ENCODE measurements at regions not wholly inside any gene's neighbourhood (a gene's known extent, or its start where the extent isn't known, plus 50 kb on each side); places are given as distances from the start of the nearest gene placed in this dataset.

DNA sequence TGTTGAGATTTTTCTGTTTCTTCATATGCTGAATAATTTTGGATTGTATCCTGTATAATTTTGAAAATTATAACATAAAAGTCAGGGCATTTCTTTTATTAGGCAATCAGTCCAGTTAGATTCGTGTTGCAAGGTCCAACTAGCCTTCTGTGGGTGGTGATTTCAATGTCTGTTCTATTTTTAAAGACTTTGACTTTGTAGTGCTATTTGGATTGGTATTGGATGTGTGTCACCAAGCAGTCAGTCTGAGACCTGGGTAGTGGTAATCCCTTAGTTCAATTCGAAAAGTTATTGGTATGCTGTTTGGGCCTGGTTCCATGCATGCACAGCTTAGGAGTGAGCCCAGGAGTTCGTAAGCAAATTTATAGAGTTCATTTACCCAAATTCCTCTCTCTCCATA lies 82.2 kb downstream of the EPDR1 start:
- no peak overlapping the region for H3K4me3 ChIP-seq (ENCODE audit: low read length)
- DNase-seq (ENCODE audit: low read depth, low spot score): no peak

DNA sequence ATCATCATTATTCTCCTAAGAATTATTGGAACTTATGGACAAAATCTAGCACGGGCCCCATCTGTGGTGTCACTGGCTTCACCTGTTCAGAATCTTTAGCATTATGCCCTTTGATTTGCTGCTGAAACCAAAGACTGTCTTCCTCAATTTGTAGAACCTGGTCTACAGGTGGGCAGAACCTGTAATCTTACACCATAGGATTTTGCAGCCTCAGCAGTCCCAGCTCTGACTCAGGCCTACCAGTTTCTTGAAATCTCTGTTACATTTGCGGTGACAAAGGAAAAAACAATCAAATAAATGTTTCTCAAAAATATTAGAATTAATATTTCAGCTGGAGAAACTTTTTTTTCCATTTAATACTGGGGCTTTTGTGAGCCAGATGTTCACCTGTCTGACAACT lies 86.1 kb downstream of the EPDR1 start:
- DNase-seq (ENCODE audit: low read depth, low spot score): no peak
- H3K4me3 ChIP-seq (ENCODE audit: low read length): no peak overlapping the region

DNA sequence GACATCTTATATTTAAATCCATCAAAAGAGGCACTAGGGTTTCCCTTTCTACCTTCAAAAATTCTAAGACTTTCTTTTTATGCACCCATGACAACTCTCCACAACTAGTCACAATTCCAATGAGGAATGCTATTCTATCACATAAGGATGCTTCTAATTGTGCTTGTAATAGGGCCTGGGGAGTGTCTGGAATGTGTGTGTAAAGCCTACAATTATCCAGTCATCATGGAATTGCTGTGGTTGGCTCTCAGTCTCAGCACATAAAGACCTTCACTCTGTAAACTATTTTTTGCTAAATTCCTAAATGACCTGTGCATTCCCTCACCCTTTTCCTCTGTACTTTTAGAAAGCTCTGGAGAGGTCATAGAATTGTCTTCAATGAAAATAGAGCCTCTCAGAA lies 86.7 kb downstream of the EPDR1 start:
- no peak overlapping the region for H3K4me3 ChIP-seq (ENCODE audit: low read length)
- no peak for DNase-seq (ENCODE audit: low read depth, low spot score)

DNA sequence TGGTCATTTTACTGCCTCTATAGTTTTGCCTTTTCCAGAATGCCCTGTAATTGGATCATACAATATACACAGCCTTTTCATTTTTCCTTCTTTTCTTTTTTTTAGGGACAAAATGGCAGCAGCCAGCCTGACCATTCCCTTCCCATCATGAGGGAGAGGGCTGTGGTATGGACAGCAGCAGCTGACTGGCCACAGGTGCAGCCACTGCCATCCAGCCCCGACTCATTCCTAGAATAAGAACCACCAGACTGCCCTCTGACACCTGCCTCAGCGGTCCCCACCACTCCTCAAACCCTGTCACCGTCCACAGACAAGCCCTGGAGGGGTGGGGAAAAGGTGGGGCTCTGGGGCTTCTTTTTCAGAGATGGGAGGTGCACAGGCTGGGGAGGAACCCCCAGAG lies 92.8 kb downstream of the EPDR1 start:
- DNase-seq (ENCODE audit: low read depth, low spot score): no peak
- H3K4me3 ChIP-seq (ENCODE audit: low read length): no peak overlapping the region

DNA sequence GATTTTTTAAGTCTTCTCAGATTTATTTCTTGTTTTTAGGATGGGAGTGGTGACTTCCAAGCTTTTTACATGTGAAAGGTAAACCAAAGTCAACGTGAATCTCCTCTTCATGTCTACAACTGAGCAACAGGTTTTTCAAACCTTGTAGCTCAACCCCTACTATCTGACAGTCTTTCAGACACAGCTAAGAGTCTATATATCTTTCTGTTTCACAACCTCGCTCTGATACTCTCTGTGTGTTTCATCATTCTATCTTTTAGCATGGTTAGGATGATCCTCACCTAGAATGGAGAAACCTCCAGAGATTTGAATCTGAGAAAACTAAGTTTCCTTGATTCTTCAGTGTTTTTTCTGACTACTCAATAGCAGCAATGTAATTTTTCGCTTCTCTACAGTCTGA lies 96.1 kb downstream of the EPDR1 start:
- no peak for DNase-seq (ENCODE audit: low read depth, low spot score)
- no peak overlapping the region for H3K4me3 ChIP-seq (ENCODE audit: low read length)

DNA sequence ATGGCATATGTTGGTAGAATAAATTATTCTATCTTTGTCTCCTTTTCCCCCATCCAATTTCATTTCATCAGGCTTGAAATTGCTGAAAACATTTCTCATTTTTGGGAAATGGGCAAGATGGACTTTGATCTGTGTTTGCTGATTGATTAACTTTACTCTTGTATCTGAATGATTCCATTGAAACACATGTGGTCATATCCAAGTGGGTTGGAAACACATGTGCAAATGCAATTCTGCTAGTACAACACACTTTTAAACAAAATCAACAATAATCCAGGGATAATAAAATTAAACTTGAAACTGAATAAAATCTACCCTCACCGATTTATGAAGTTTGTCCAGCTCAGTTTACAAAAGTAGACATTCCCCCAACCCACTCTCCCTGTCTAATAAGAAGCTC lies 96.9 kb downstream of the EPDR1 start:
- DNase-seq (ENCODE audit: low read depth, low spot score): no peak
- no peak overlapping the region for H3K4me3 ChIP-seq (ENCODE audit: low read length)

DNA sequence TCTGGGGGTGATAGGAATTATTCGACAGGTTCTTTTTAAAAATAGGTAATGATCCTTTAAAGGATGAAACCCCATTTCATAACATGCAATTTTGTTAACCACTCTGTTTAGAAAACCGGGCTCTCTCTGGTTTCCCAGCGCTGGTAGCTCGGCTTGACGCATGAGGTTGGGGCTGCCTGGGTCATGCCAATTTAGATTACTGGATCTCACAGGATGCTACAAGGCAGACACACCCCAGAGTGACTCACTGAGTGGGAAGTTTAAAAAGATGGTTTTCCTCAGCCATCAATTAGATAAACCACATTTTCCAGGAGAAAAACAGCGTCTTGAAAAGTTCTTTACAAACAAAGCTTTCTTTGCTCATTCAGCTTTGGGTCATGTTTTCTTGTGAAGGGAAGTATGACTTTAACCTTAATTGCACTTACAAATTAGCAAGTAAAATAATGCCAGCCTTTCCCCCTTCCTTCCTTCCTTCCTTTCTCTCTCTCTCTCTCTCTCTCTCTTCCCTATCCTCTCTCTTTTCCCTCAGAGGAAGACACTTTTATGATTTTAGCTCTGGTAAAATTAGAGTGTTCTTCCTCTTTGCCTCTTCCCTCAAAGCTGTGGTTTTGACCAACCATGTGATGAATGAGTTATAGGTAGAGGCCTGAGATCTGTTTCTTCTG lies 99.8 kb downstream of the EPDR1 start:
- no peak overlapping the region for H3K4me3 ChIP-seq (ENCODE audit: low read length)
- no peak for DNase-seq (ENCODE audit: low read depth, low spot score)

DNA sequence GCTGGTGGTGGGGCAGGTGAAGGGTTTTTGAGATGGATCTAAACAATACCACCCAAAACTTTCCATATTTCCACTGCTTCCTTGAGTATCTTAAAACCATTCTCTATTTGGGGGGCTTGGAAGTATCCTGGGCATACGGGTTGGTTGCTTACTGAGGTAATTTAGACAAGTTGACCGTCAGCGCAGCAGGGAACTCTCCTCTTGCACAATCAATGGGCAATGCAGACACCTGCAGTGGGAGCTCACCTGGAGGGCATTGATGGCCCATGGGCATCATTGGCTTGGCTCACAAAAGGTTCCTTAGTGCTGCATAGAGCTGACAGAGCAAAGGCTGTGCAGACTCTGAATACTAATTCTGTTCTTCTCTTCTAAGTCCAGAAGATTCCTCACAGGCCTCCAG lies 101.5 kb downstream of the EPDR1 start:
- DNase-seq (ENCODE audit: low read depth, low spot score): no peak
- no peak overlapping the region for H3K4me3 ChIP-seq (ENCODE audit: low read length)

DNA sequence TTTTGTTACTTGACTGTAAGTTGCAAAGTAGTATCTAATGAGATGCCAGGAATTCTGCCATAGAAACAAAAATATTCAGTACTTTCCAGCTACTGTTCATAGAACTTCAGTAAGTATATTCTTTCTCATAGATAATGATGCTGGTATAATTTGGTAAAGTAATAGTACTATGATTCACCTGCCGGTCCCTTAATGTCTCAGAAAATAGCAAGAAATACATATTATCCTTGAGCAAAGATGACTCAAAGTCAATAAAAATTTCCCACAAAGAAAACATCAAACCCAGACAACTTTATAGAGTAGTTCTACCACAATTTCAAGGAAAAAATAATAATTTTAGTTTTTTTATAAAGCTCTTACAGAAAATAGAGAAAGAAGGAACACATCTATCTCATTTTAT lies 105.4 kb downstream of the EPDR1 start:
- no peak overlapping the region for H3K4me3 ChIP-seq (ENCODE audit: low read length)
- no peak for DNase-seq (ENCODE audit: low read depth, low spot score)

GRCh38 chr7:38027884-38028455 lies 107.5 kb downstream of the EPDR1 start:
- DNase-seq (ENCODE audit: low read depth, low spot score): no peak
- H3K4me3 ChIP-seq (ENCODE audit: low read length): no peak overlapping the region

DNA sequence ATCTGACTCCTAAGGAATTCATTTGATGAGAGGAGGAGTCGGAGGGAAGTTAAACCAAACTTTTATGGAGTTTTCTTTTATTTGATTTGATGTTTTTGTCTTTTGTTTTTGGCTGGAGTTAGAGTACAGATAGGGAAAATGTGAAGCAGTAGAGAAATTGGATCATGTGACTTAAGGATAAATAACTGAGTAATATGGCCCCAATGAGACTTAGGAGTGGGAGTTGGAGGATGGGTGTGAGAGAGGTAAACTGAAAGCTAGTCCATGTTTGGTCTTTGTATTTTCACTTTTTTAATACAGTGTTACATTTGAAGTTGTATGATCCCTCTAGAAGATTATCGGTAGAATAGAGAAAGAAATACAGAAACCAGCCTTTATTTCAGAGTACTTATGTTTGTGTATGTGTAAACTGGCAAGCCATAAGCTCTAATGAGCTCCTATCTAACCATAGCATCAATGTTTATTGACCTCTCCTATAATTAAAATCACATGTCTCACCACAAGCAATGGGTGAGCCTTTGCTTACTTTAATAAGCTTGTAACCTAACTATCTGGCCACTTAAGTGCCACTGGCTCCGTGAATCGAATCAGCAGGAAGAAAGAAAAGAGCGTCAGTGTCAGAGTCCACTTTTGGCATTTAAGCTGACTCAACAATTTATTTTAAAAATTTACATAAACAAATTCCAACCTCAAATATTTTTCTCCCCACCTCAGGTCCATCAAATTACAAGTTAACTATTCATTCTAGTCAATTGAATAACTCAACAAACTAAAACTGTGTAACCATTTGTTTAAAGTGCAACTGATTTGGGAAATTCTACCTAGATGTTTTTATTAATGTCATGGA lies 113.8 kb downstream of the EPDR1 start:
- no peak for DNase-seq (ENCODE audit: low read depth, low spot score)
- H3K4me3 ChIP-seq (ENCODE audit: low read length): no peak overlapping the region

DNA sequence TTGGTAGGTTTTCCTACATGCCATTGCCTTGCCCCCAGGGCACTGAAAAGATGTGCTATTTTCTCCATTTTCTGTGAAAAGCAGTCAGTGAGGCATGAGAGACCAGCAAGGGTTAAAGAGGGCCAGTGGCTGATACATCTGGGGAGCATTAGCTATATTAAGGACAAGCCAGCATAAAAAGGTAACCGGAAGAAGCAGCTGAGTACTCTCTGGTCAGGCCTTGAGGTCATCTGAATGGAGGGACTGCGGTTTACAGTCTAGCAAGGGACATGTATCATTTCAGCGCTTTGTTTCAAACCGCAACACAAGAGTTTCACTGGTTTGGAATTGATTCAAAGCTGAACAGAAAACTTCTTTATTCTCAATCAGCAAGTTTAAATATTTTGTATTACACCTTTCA lies 120.4 kb downstream of the EPDR1 start:
- H3K4me3 ChIP-seq (ENCODE audit: low read length): no peak overlapping the region
- DNase-seq (ENCODE audit: low read depth, low spot score): no peak

DNA sequence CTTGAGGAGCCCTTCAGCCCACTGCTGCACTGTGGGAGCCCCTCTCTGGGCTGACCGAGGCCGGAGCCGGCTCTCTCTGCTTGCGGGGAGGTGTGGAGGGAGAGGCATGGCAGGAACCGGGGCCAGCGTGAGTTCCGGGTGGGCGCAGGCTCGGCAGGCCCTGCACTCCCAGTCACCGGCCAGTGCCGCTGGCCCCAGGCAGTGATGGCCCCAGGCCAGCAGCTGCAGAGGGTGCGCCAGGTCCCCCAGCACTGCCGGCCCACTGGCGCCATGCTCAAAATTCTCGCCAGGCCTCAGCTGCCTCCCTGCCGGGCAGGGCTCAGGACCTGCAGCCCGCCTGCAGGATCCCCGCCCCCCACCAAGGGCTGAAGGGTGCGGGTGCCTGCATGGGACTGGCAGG lies 128.4 kb upstream of the STARD3NL start:
- no peak overlapping the region for H3K4me3 ChIP-seq (ENCODE audit: low read length)
- DNase-seq (ENCODE audit: low read depth, low spot score): no peak

DNA sequence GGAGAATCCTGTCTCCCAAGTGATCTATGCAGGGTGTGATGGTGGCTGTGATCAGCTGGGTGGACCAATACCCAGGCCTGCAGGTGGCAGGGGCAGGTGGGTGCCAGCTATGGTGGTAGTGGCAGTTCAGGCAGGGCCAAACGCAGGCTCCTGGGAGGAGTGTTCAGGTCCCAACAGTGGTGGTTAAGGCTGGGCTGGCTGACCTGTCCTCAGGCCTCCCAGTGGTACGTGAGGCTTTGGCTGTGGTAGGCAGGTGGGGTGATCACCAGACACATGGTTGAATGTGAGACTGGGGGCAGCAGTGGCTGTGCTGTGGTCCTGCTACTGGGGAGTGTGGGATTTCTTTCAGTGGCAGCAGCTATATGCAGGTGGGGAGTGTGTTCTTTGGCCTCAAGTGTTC lies 126.7 kb upstream of the STARD3NL start:
- H3K4me3 ChIP-seq (ENCODE audit: low read length): no peak overlapping the region
- DNase-seq (ENCODE audit: low read depth, low spot score): no peak

- no peak overlapping the region for H3K4me3 ChIP-seq (ENCODE audit: low read length)
- DNase-seq (ENCODE audit: low read depth, low spot score): no peak
These were observed 126.3 kb upstream of the STARD3NL start for GRCh38 chr7:38051786-38052185.

DNA sequence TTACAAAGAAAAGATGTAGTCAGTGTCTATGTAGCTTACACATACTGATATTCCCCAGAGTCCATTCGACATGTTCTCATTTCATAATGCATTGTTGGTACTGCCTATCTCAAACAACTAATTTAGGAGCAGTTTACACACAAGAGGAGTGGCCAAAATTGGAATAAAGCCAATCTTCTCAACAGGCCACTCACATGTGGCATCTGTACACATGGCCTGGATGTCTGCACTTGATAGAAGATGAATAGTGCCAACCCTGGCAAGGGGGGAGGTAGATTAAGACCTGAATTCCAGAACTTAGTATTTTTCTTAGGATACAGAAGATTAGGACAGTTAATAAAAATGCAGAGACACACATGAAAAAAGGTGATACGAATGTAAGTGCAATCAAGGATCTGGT lies 125.3 kb upstream of the STARD3NL start:
- no peak for DNase-seq (ENCODE audit: low read depth, low spot score)
- no peak overlapping the region for H3K4me3 ChIP-seq (ENCODE audit: low read length)

DNA sequence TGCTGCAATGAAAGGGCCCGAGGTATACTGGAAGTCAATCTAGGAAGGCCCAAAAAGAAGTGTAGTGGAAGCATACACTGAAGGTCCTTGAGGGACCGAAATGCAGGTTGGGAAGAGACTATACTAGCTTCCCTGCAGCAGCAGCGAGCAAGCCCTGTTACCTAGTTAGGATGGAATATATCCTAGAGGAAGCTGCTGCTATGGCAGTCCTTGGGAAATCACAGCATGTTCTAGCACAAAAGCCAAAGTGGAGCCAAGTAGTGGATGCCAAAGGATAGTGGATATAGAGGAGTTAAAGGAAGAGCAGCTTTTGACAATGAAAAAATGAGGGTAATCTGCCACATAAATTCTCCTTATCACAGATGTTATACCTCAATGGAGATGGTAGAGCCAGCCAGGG lies 123.8 kb upstream of the STARD3NL start:
- DNase-seq (ENCODE audit: low read depth, low spot score): no peak
- no peak overlapping the region for H3K4me3 ChIP-seq (ENCODE audit: low read length)

- no peak for DNase-seq (ENCODE audit: low read depth, low spot score)
- no peak overlapping the region for H3K4me3 ChIP-seq (ENCODE audit: low read length)
These were observed 120.2 kb upstream of the STARD3NL start for GRCh38 chr7:38057829-38058228.

DNA sequence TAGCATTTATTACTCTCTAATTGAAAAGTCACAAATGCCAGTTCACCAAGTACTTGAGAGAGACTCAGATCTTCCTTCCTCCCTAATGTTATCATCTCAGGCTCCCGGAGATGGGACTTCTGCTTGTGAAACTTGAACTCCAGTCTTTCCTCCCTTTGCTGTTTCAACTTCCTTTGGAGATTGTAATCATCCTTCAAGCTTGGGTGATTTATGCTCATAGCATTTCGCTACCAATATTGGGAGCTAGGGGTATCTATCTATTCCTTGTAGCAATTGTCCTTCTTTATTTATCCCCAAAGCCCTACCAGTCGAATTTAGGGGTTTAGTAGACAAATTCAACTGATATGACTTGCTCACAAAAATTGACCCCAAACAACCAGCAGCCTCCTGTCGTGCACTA lies 117.9 kb upstream of the STARD3NL start:
- H3K4me3 ChIP-seq (ENCODE audit: low read length): no peak overlapping the region
- no peak for DNase-seq (ENCODE audit: low read depth, low spot score)

DNA sequence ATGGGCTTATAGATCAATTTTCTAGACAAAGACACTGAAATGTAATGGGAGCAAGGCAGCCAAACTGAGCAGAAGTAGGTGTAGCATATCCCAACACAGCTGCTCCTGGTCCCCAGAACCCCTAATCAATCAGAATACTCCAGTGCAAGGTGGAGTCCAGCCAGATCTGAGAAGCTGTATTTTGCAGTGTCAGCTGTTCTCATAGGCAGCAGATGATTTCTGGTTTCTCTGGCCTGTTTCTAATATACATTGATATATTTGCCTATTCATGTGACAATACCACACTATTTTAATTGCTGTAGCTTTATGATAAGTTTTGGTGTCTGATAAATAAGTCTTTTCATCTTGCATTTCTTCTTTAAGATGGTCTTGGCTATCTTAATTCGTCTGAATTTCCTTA lies 117.4 kb upstream of the STARD3NL start:
- no peak overlapping the region for H3K4me3 ChIP-seq (ENCODE audit: low read length)
- no peak for DNase-seq (ENCODE audit: low read depth, low spot score)

DNA sequence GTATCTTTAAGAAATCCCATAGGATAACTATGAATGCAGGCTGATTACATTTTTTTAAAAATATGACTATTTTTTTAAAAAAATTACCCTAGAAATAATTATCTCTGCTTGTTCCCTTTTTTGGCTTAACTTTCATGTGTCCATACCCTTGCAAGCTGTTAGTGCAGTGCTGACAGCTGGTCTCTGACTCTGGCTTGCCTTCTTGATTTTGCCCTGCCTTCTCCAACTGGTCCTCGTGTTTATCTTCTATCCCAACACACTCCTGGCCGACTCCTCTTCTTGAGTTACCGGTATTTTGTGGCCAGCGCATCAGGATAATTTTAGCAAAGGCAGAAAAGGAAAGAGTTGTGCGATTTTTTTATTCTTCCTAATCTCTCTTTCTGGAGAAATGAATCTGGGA lies 111.7 kb upstream of the STARD3NL start:
- DNase-seq (ENCODE audit: low read depth, low spot score): no peak
- no peak overlapping the region for H3K4me3 ChIP-seq (ENCODE audit: low read length)
